NOMO-1 treated with DMSO at 0.1 percent for 48 hours (cell line): ENCODE measurements at regions not wholly inside any gene's neighbourhood (a gene's known extent, or its start where the extent isn't known, plus 50 kb on each side); places are given as distances from the start of the nearest gene placed in this dataset.

ENCODE experiments used
- DNase-seq: peaks from one replicate; lab custom pipeline; 2025; ENCODE audit not compliant: unreplicated experiment; lab: John Stamatoyannopoulos, UW

DNA sequence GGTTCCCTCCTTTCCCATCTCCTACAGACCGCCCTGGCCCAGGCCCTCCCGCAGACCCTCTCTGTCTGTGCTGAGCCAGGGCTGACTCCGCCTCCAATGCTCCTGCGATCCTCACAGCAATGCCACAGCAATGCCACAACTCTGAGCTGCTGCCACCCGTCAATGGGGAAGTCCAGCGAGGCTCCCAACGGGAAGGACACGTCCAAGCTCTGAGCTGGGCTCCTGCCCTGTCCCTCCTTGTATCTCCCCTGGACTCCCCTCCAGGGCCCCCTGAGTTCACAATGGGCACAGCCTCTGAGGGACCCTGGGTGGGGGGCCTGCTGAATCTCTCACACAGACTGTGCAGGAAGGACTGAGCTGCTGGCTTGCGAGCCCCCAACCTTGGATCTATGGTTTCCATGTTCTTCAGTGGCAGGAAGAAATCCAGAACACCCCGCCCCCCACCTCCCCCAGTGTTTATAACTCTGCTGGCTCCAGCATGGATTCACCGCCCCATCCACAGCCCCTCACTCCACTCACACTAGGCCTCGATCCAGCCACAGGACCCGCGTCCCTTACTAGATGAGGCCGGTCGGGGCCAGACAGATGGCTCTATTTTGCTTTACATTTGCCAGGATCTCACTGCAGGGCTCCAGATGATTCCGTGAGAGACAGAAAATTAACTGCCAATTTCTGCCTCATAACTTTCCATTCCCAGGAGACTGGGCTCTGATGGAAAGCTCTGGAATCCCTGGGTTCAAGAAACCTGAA, 338.0 kb downstream of the MATN1 start:
- no peak for DNase-seq

GRCh38 chr1:30384286-30385245, 338.8 kb downstream of the MATN1 start:
- DNase-seq, result no peak

GRCh38 chr1:30383221-30383711, 340.1 kb downstream of the MATN1 start:
- peak; percentile 1 for DNase-seq

DNA sequence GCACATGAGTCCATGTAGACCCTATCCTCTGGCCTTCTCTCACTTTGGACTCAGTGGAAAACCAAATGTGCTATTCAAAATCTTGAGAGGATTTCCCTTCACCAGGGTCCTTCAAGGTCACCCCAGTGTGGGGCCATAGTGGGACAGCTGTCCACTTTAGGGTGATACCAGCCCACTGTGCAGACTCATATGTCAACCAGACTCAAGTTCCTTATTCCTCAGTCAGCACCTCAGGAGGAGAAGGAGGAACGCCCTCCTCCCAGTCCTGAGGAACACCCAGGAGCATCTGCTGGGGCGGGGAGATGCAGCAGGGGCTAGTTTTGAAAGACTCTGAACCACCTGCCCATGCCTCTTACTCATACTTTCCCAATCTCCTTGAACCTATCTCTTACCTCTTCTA, 340.9 kb downstream of the MATN1 start:
- no peak for DNase-seq

- DNase-seq, result no peak
These were observed 341.6 kb downstream of the MATN1 start for GRCh38 chr1:30381671-30382365.

- no peak for DNase-seq
These were observed 342.1 kb downstream of the MATN1 start for GRCh38 chr1:30381266-30381665.

- DNase-seq, result no peak
These were observed 342.8 kb downstream of the MATN1 start for GRCh38 chr1:30380625-30380984.

DNA sequence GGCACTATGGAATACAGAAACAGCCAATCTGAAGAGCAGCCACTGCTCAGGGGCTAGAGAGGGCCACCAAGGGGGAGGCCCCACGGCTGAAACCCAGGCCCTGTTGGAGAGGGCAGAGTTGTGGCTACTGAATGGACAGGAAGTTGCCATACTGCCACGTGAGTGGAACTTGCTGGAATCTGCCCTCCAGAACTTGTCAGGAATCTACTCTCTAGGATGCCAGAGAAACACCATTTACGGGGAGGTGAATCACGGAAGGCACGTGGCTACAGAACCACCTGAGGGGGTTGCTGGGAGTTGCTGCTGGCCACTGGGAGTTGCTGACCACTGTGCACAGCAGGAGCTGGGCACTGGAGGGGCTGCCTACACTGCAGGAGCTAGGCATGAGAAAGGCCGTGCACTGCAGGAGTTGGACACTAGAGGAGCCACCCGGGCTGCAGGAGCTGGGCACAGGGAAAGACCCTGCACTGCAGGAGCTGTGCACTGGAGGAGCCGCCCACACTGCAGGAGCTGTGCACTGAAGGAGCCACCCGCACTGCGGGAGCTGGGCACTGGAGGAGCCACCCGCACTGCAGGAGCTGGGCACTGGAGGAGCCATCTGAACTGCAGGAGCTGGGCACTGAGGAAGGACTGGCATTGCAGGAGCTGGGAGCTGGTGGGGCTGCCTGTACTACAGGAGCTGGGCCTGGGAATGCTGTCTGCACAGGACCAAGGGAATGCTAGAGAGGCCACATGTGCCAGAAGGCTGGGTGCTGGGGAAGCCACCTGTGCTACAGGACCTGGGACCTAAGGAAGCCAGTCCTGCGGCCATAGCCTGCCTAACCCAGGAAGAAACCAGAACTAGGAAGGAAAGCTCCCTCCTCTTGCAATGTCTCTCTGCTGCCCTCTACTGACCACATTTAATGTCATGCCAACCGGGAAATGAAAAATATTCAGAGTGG, 343.4 kb downstream of the MATN1 start:
- peak; percentile 74 for DNase-seq

DNA sequence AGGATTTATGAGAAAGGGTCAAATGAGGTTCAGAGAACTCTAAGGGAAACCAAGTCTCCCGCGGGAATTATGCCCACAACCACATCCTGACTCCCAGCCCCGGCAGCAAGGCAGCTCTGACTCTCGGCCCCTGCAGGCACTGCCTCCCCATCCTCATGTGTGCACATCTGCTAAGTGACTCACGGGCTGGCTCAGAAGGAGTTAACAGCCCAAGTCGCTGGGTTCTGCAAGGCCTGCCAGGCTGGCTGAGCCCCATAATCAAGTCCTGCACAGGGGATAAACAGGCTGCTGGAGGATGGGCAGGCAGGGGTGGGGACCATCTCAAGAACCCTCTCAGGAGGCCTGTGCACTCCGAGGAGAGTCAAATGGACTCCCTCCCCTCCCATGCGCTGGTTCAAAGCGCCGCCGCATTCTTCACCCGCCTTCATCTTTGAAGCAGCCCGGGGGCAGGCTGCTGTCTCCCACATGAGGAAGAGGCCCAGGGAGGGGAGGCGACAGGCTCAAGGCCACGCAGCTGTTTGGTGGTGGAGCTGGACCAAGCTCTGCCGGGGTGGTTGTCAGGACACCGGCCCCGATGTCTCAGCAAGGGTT, 344.3 kb downstream of the MATN1 start:
- no peak for DNase-seq

GRCh38 chr1:30378003-30378596, 345.3 kb downstream of the MATN1 start:
- no peak for DNase-seq

GRCh38 chr1:30377230-30378002, 346.0 kb downstream of the MATN1 start:
- DNase-seq, result no peak

- no peak for DNase-seq
These were observed 347.2 kb downstream of the MATN1 start for GRCh38 chr1:30376054-30376697.

GRCh38 chr1:30375156-30375555, 348.2 kb downstream of the MATN1 start:
- no peak for DNase-seq

DNA sequence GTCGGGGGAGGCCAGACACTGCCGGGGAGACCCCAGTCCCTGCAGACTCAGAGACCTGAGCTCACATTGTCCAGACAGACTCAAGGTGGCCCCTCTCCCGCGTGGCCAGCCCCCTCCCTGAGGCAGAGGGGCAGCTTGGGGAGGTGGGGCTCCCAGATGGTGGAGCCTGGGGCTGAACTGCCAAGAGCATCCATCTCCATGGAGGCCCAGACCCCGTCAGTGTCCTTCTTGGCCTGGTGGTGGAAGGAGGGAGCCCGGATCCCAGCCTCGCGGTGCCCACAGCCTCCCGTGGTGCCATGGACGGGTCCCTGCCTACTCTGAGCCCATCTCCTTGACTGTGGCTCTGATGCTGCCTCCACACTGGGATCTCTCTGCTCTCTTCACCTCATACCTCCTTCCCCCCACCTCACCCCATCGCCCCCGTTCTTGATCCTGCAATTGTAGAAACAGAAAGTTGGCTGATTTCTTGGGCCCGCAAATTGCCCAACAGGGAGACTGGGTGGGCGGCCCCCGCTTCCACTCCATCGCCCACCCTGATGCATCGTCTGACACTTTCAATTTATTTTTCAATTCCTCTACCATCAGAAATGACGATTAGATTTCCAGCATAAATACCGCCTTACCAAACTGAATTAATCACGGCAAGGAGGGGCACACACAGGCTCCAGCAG, 348.9 kb downstream of the MATN1 start:
- DNase-seq, result no peak

DNA sequence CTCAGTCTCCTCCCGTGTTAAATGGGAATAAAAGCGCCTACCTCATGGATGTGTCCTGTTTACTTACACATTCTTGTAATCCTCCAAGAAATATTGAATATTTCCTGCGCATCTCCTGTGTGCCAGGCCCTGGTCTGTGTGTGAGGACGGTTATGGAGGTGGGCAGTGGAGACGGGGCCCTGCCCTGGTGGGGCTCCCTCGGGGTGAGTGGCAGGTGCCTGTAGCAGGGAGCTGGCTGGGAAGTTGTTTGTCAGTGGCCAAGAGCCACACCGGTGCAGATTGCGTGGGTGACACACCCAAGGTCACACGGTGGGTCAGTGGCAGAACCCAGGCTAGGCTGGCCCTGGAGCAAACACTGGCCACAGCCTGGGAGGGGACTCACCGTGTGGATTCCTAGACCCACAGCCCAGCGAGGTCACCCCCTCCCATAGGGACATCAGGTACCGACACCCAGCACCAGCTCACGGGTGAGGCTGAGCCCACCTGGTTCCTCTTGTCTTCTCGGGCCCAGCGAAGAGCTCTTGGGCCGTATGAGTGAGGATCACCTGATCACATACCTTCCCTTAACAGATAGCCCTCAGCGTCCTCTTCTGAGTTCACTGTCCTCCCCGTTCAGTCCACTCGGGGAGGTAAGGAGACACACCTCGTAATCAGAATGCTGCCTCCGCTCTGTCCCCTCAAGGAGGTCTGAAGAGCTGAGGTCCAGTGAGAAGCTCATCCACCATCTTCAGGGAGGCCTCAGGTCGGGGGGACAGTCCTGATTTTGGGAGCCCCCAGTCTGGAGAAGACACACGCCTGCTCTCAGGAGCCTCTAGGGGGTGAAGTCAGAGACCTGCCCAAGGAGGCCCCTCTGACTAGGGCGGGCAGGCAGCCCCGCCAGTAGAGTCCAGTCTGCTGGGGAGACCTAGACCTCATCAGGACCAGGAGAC, 349.6 kb downstream of the MATN1 start:
- no peak for DNase-seq

DNA sequence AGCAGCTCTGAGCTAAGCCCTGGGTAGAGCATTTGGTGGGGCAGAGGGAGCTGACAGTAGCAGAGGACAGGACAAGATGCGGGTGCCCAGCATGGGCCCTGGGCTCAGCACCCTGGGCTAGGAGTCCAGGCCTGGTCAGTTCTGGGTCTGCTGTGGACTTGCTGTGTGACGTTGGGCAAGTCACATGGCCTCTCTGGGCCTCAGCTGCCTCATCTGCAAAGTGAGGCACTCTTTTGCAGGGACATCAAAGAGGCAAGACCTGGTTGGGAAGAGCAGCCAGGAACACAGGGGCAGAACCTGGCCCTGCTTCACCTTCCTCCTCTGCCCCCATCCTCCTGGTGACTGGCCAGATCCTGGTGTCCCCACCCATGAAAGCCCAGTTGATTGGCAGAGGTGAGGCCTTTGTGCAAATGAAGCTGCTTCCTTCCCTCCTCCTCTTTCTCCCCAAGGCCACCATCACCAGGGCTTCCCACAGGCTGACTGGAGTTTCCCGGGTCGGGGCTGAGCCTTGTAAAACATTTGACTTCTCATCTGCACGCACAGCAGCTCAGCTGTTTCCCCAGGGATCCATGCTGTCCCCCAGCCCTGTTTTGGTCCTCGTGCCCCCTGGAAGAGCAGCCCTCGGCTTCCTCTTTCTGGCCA, 350.5 kb downstream of the MATN1 start:
- no peak for DNase-seq
